ENCODE measurements at regions not wholly inside any gene's neighbourhood (a gene's known extent, or its start where the extent isn't known, plus 50 kb on each side); places are given as distances from the start of the nearest gene placed in this dataset.
"Not testable (repeated sequence)": the region's sequence is repeated elsewhere in the genome, so short reads cannot be mapped to it uniquely, and the experiment has no call there.

DNA sequence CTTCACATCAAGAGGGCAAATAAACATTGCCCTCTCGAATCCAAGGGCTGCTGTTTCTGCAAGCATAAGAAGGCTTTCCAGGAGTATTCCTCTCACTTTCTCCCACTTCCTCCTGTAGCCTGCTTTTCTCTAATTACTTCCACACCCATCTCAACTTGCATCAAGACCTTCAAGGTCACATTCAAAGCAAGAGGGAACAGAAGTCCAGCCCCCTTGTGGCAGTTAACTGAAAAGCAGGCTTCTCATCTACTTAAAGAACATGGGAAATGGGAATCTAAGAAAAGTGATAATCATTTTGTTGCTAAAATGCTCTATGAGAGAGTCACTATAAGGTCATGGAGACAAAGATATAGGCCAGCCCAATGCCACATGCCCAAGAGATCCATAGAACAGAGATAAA is 874.4 kb downstream of the KCNT2 start:
- no peaks in the 10 kb centered on the region for H3K36me3 ChIP-seq
- intact Hi-C loops (cut with DNase I), result no loop called here
- no peaks in the 10 kb centered on the region for H3K4me1 ChIP-seq
- no peak overlapping the region for H3K27ac ChIP-seq
- H3K9me3 ChIP-seq, result no peaks in the 10 kb centered on the region
- DNase-seq (no peak), ATAC-seq (no peak)
- no peaks in the 10 kb centered on the region for H3K27me3 ChIP-seq
- H3K4me3 ChIP-seq, result no peak overlapping the region
- TF ChIP-seq CTCF (IDR thresholded peaks at IDR 0.05), result no peak

- H3K4me1 ChIP-seq, result no peaks in the 10 kb centered on the region
- no peaks in the 10 kb centered on the region for H3K36me3 ChIP-seq
- no peak for DNase-seq
- no peak for TF ChIP-seq CTCF (IDR thresholded peaks at IDR 0.05)
- H3K9me3 ChIP-seq, result no peaks in the 10 kb centered on the region
- no peak for ATAC-seq
- H3K27ac ChIP-seq, result no peak overlapping the region
- intact Hi-C loops (cut with DNase I), result no loop called here
- H3K27me3 ChIP-seq, result no peaks in the 10 kb centered on the region
- H3K4me3 ChIP-seq, result no peak overlapping the region
Observed at GRCh38 chr1:195733408-195733807, 874.8 kb downstream of the KCNT2 start.

DNA sequence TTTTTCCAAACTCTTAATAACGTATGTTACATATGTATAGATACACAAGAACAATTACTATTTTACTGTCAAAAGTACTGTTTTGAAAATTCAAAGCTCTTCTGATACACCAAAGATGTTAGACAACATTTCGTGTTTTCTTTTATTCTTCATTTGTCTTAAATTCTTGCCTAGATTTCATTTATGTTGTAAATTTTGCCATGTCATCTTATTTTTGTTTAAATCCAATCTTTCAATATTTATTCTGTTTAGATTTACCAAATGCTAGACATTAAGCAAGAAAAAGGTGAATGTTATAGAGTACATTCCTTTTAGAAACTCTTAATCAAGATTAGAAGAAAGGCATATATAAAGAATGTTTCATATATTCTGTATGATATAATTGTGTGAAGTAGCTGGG is 876.9 kb downstream of the KCNT2 start:
- no peak for ATAC-seq
- Histone ChIP-seq H3K9me3 (no peaks in the 10 kb centered on the region), H3K27me3 (no peaks in the 10 kb centered on the region), H3K36me3 (no peaks in the 10 kb centered on the region), H3K27ac (no peak overlapping the region), H3K4me1 (no peaks in the 10 kb centered on the region), H3K4me3 (no peak overlapping the region)
- no peak for DNase-seq
- intact Hi-C loops (cut with DNase I), result no loop called here
- TF ChIP-seq CTCF (IDR thresholded peaks at IDR 0.05), result no peak

DNA sequence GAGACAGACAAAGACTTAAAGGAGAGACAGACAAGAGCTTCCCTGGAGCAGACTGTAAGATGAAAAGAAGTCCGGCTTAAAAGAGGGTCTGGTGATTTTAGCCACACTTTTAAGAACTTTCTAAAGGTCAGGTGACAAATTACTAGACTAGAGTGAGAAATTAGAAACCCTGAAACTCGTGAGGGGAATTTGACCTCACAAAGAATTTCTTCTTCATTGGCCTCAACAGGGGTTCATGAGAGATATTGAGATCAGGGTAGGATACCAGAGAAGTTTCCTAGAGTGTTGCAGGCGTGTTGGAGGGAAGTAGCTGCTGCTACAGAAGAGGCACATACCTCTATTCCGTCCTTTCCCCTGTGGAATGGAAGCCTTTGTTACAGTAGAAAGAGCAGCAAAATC is 884.4 kb downstream of the KCNT2 start:
- Histone ChIP-seq H3K4me1 (no peaks in the 10 kb centered on the region), H3K36me3 (no peaks in the 10 kb centered on the region), H3K9me3 (peaks cover 0 to 5% of the 10 kb centered on the region in 2 donors), H3K4me3 (no peak overlapping the region), H3K27ac (no peak overlapping the region), H3K27me3 (no peaks in the 10 kb centered on the region)
- TF ChIP-seq CTCF (IDR thresholded peaks at IDR 0.05), result no peak
- no peak for DNase-seq
- no peak for ATAC-seq
- intact Hi-C loops (cut with DNase I), result no loop called here

DNA sequence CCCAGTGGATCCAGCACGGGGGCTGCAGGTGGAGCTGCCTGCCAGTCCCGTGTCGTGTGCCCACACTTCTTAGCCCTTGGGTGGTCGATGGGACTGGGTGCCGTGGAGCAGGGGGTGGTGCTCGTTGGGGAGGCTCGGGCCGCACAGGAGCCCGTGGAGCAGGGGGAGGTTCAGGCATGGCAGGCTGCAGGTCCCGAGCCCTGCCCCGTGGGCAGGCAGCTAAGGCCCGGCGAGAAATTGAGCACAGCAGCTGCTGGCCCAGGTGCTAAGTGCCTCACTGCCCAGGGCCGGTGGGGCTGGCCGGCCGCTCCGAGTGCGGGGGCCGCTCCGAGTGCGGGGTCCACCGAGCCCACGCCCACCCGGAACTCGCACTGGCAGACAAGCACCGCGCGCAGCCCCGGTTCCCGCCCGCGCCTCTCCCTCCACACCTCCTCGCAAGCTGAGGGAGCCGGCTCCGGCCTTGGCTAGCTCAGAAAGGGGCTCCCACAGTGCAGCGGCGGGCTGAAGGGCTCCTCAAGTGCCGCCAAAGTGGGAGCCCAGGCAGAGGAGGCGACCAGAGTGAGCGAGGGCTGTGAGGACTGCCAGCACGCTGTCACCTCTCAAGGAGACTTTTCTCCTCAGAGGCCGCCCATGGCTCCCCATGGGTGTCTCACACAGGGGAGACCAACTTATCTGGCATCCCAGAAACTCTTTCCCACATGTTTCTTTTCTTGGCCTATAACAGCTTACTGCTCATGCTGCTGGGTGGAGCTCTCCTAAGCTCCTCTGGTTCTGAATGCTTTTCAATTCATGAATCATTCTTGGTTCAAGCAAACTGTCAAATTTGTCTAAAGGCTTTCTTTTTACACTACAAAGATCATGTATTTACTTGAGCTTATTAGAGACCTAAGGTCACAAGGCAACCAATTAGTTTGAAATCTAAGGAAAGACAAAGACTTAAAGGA is 885.1 kb downstream of the KCNT2 start:
- ATAC-seq; intact Hi-C loops (cut with DNase I); H3K4me3 ChIP-seq; H3K9me3 ChIP-seq; H3K27ac ChIP-seq; H3K4me1 ChIP-seq; H3K27me3 ChIP-seq; H3K36me3 ChIP-seq: not testable (repeated sequence)
- peak in 1 of 4 donors; percentile 68 for DNase-seq

GRCh38 chr1:195722146-195722545 is 886.1 kb downstream of the KCNT2 start:
- H3K36me3 ChIP-seq; H3K27ac ChIP-seq; ATAC-seq; intact Hi-C loops (cut with DNase I); H3K9me3 ChIP-seq; DNase-seq; H3K4me1 ChIP-seq; H3K4me3 ChIP-seq; H3K27me3 ChIP-seq: not testable (repeated sequence)

Measured in left lung (tissue), 4 donors.